ENCODE measurements at regions not wholly inside any gene's neighbourhood (a gene's known extent, or its start where the extent isn't known, plus 50 kb on each side); places are given as distances from the start of the nearest gene placed in this dataset.
"Not testable (repeated sequence)": the region's sequence is repeated elsewhere in the genome, so short reads cannot be mapped to it uniquely, and the experiment has no call there.

GRCh38 chr17:71200597-71200996, 920.2 kb upstream of the SOX9 start:
- ChIA-PET CTCF (no interaction called here), POLR2A (no interaction called here)

GRCh38 chr17:71201639-71202038, 919.2 kb upstream of the SOX9 start:
- POLR2A ChIA-PET, result no interaction called here
- CTCF ChIA-PET, result no interaction called here

GRCh38 chr17:71202449-71202848, 918.4 kb upstream of the SOX9 start:
- ChIA-PET POLR2A (no interaction called here), CTCF (no interaction called here)

- ChIA-PET CTCF (no interaction called here), POLR2A (no interaction called here)
Observed at GRCh38 chr17:71203953-71204352, 916.9 kb upstream of the SOX9 start.

GRCh38 chr17:71205951-71206350, 914.9 kb upstream of the SOX9 start:
- POLR2A ChIA-PET, CTCF ChIA-PET: not testable (repeated sequence)

GRCh38 chr17:71208111-71208704, 912.6 kb upstream of the SOX9 start:
- CTCF ChIA-PET, result no interaction called here
- POLR2A ChIA-PET, result no interaction called here

- POLR2A ChIA-PET, result no interaction called here
- CTCF ChIA-PET, result no interaction called here
Observed at GRCh38 chr17:71213936-71214335, 906.9 kb upstream of the SOX9 start.

- POLR2A ChIA-PET, result no interaction called here
- CTCF ChIA-PET, result no interaction called here
Observed at GRCh38 chr17:71217769-71218168, 903.1 kb upstream of the SOX9 start.

- POLR2A ChIA-PET, result no interaction called here
- CTCF ChIA-PET, result no interaction called here
Observed at GRCh38 chr17:71224824-71225575, 895.8 kb upstream of the SOX9 start.

GRCh38 chr17:71227841-71228240, 893.0 kb upstream of the SOX9 start:
- CTCF ChIA-PET, result no interaction called here
- POLR2A ChIA-PET, result no interaction called here

GRCh38 chr17:71229070-71229469, 891.8 kb upstream of the SOX9 start:
- CTCF ChIA-PET, result no interaction called here
- POLR2A ChIA-PET, result no interaction called here

- CTCF ChIA-PET, result no interaction called here
- POLR2A ChIA-PET, result no interaction called here
Observed at GRCh38 chr17:71232801-71233559, 887.8 kb upstream of the SOX9 start.

- ChIA-PET POLR2A (no interaction called here), CTCF (no interaction called here)
Observed at GRCh38 chr17:71234349-71234748, 886.5 kb upstream of the SOX9 start.

GRCh38 chr17:71237903-71238538, 882.8 kb upstream of the SOX9 start:
- POLR2A ChIA-PET, result no interaction called here
- CTCF ChIA-PET, result no interaction called here

GRCh38 chr17:71247441-71248015, 873.3 kb upstream of the SOX9 start:
- ChIA-PET POLR2A (no interaction called here), CTCF (no interaction called here)

GRCh38 chr17:71251276-71251675, 869.5 kb upstream of the SOX9 start:
- CTCF ChIA-PET, result no interaction called here
- POLR2A ChIA-PET, result no interaction called here

- POLR2A ChIA-PET, result no interaction called here
Observed at GRCh38 chr17:71251951-71252350, 868.9 kb upstream of the SOX9 start.

GRCh38 chr17:71252436-71252835, 868.4 kb upstream of the SOX9 start:
- CTCF ChIA-PET, result no interaction called here
- POLR2A ChIA-PET, result no interaction called here

More at GRCh38 chr17:71251951-71252350, 868.9 kb upstream of the SOX9 start:
- CTCF ChIA-PET, result no interaction called here

GRCh38 chr17:71257096-71257495, 863.7 kb upstream of the SOX9 start:
- POLR2A ChIA-PET, result no interaction called here
- CTCF ChIA-PET, result no interaction called here

- CTCF ChIA-PET, result no interaction called here
- POLR2A ChIA-PET, result no interaction called here
Observed at GRCh38 chr17:71260366-71260940, 860.4 kb upstream of the SOX9 start.

All from activated CD8-positive, alpha-beta memory T cell treated with anti-CD3 and anti-CD28 coated beads for 36 hours (primary cell).